ENCODE measurements at regions not wholly inside any gene's neighbourhood (a gene's known extent, or its start where the extent isn't known, plus 50 kb on each side); places are given as distances from the start of the nearest gene placed in this dataset.
"Not testable (repeated sequence)": the region's sequence is repeated elsewhere in the genome, so short reads cannot be mapped to it uniquely, and the experiment has no call there.

GRCh38 chr2:56812432-56812831 is 628.6 kb downstream of the CCDC85A start:
- in situ Hi-C loops (cut with HindIII; ENCODE audit: low sequenced_read_pairs), result no loop called here
- no peak for DNase-seq (ENCODE audit: low read depth, low spot score)
- no peak overlapping the region for H3K4me3 ChIP-seq (ENCODE audit: low read depth, low read length)
- TF ChIP-seq CTCF (IDR thresholded peaks at IDR 0.05; ENCODE audit: low read depth, low read length), result no peak

- no peak for TF ChIP-seq CTCF (IDR thresholded peaks at IDR 0.05; ENCODE audit: low read depth, low read length)
- DNase-seq (ENCODE audit: low read depth, low spot score), result no peak
- no peak overlapping the region for H3K4me3 ChIP-seq (ENCODE audit: low read depth, low read length)
- in situ Hi-C loops (cut with HindIII; ENCODE audit: low sequenced_read_pairs), result no loop called here
Measured at GRCh38 chr2:56813490-56813889, 629.7 kb downstream of the CCDC85A start.

- H3K4me3 ChIP-seq (ENCODE audit: low read depth, low read length), result no peak overlapping the region
- TF ChIP-seq CTCF (IDR thresholded peaks at IDR 0.05; ENCODE audit: low read depth, low read length), result no peak
- no peak for DNase-seq (ENCODE audit: low read depth, low spot score)
- in situ Hi-C loops (cut with HindIII; ENCODE audit: low sequenced_read_pairs), result no loop called here
Measured at GRCh38 chr2:56816666-56817065, 632.9 kb downstream of the CCDC85A start.

GRCh38 chr2:56831780-56832179 is 648.0 kb downstream of the CCDC85A start:
- DNase-seq (ENCODE audit: low read depth, low spot score), result no peak
- in situ Hi-C loops (cut with HindIII; ENCODE audit: low sequenced_read_pairs), result no loop called here

GRCh38 chr2:56834686-56835085 is 650.9 kb downstream of the CCDC85A start:
- in situ Hi-C loops (cut with HindIII; ENCODE audit: low sequenced_read_pairs), result no loop called here
- TF ChIP-seq CTCF (IDR thresholded peaks at IDR 0.05; ENCODE audit: low read depth, low read length), result no peak

More at GRCh38 chr2:56831780-56832179, 648.0 kb downstream of the CCDC85A start:
- TF ChIP-seq CTCF (IDR thresholded peaks at IDR 0.05; ENCODE audit: low read depth, low read length), result no peak
- H3K4me3 ChIP-seq (ENCODE audit: low read depth, low read length), result no peak overlapping the region

GRCh38 chr2:56840009-56840408 is 656.2 kb downstream of the CCDC85A start:
- in situ Hi-C loops (cut with HindIII; ENCODE audit: low sequenced_read_pairs); DNase-seq (ENCODE audit: low read depth, low spot score); H3K4me3 ChIP-seq (ENCODE audit: low read depth, low read length): not testable (repeated sequence)

More at GRCh38 chr2:56834686-56835085, 650.9 kb downstream of the CCDC85A start:
- no peak overlapping the region for H3K4me3 ChIP-seq (ENCODE audit: low read depth, low read length)
- DNase-seq (ENCODE audit: low read depth, low spot score), result no peak

- H3K4me3 ChIP-seq (ENCODE audit: low read depth, low read length), result no peak overlapping the region
- DNase-seq (ENCODE audit: low read depth, low spot score), result no peak
- in situ Hi-C loops (cut with HindIII; ENCODE audit: low sequenced_read_pairs), result no loop called here
- TF ChIP-seq CTCF (IDR thresholded peaks at IDR 0.05; ENCODE audit: low read depth, low read length), result no peak
Measured at GRCh38 chr2:56860991-56861390, 677.2 kb downstream of the CCDC85A start.

Measured in astrocyte of the spinal cord (primary cell).